ENCODE measurements at regions not wholly inside any gene's neighbourhood (a gene's known extent, or its start where the extent isn't known, plus 50 kb on each side); places are given as distances from the start of the nearest gene placed in this dataset.

- H3K27ac Mint-ChIP-seq, result no peak overlapping the region
- no peak overlapping the region for H3K4me3 Mint-ChIP-seq
- no peak for DNase-seq
- no peak for ATAC-seq (replicated peaks in 1 of 2)
- H3K4me1 Mint-ChIP-seq (ENCODE audit: low read depth), result peaks cover 8% of the 10 kb centered on the region
- no peaks in the 10 kb centered on the region for H3K36me3 Mint-ChIP-seq (ENCODE audit: insufficient read depth in 2 of 2)
- H3K9me3 Mint-ChIP-seq, result no peaks in the 10 kb centered on the region
- H3K27me3 Mint-ChIP-seq (ENCODE audit: low read depth), result peaks cover 21% of the 10 kb centered on the region
Measured at GRCh38 chr10:91051829-91052228, 130.9 kb upstream of the ANKRD1 start.

DNA sequence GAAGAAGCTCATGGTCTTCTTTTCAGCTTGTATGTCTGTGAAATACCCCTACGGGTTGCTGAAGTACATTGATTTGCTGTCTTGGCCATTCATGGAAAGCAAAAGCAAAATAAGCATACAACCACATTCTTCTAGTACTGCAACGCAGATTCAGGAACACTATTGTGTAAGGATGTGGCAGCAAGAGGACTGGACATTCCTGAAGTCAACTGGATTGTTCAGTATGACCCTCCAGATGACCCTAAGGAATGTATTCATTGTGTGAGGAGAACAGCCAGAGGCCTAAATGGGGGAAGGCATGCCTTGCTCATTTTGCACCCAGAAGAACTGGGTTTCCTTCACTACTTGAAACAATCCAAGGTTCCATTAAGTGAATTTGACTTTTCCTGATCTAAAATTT, 133.4 kb upstream of the ANKRD1 start:
- Mint-ChIP-seq H3K27me3 (ENCODE audit: low read depth) (peaks cover 20% of the 10 kb centered on the region), H3K36me3 (ENCODE audit: insufficient read depth in 2 of 2) (no peaks in the 10 kb centered on the region), H3K9me3 (no peaks in the 10 kb centered on the region), H3K4me3 (no peak overlapping the region), H3K4me1 (ENCODE audit: low read depth) (no peaks in the 10 kb centered on the region), H3K27ac (no peak overlapping the region)
- no peak for DNase-seq
- no peak for ATAC-seq (replicated peaks in 1 of 2)

DNA sequence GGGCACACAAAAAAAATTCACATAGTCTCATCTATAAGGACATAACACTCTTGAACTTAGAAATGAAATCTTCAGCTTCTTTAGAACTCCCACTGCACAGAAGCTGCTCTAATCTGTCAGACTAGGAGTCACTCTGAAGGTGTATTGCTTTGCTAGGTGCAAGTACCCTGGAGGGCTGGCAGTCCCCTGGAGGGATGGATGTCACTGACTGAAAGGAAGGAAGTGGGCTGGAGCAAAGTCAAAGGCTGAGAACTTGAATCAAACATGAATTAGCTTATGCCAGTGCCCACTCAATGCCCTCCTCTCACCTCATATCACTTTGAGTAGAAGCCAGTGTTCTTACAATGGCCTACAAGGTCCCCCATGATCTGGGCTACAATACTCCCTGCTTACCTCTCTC, 140.3 kb upstream of the ANKRD1 start:
- no peaks in the 10 kb centered on the region for H3K36me3 Mint-ChIP-seq (ENCODE audit: insufficient read depth in 2 of 2)
- no peak overlapping the region for H3K4me3 Mint-ChIP-seq
- no peak for ATAC-seq (replicated peaks in 1 of 2)
- H3K9me3 Mint-ChIP-seq, result no peaks in the 10 kb centered on the region
- DNase-seq, result no peak
- no peaks in the 10 kb centered on the region for H3K4me1 Mint-ChIP-seq (ENCODE audit: low read depth)
- H3K27me3 Mint-ChIP-seq (ENCODE audit: low read depth), result no peaks in the 10 kb centered on the region
- no peak overlapping the region for H3K27ac Mint-ChIP-seq

GRCh38 chr10:91061608-91062007, 140.7 kb upstream of the ANKRD1 start:
- ATAC-seq (replicated peaks in 1 of 2), result no peak
- H3K4me3 Mint-ChIP-seq, result no peak overlapping the region
- DNase-seq, result no peak
- no peak overlapping the region for H3K27ac Mint-ChIP-seq
- no peaks in the 10 kb centered on the region for H3K36me3 Mint-ChIP-seq (ENCODE audit: insufficient read depth in 2 of 2)
- no peaks in the 10 kb centered on the region for H3K4me1 Mint-ChIP-seq (ENCODE audit: low read depth)
- no peaks in the 10 kb centered on the region for H3K9me3 Mint-ChIP-seq
- no peaks in the 10 kb centered on the region for H3K27me3 Mint-ChIP-seq (ENCODE audit: low read depth)

GRCh38 chr10:91062091-91062490, 141.2 kb upstream of the ANKRD1 start:
- H3K4me1 Mint-ChIP-seq (ENCODE audit: low read depth), result no peaks in the 10 kb centered on the region
- ATAC-seq (replicated peaks in 1 of 2) (no peak), DNase-seq (no peak)
- H3K27me3 Mint-ChIP-seq (ENCODE audit: low read depth), result no peaks in the 10 kb centered on the region
- no peaks in the 10 kb centered on the region for H3K36me3 Mint-ChIP-seq (ENCODE audit: insufficient read depth in 2 of 2)
- no peaks in the 10 kb centered on the region for H3K9me3 Mint-ChIP-seq
- H3K4me3 Mint-ChIP-seq, result no peak overlapping the region
- no peak overlapping the region for H3K27ac Mint-ChIP-seq

DNA sequence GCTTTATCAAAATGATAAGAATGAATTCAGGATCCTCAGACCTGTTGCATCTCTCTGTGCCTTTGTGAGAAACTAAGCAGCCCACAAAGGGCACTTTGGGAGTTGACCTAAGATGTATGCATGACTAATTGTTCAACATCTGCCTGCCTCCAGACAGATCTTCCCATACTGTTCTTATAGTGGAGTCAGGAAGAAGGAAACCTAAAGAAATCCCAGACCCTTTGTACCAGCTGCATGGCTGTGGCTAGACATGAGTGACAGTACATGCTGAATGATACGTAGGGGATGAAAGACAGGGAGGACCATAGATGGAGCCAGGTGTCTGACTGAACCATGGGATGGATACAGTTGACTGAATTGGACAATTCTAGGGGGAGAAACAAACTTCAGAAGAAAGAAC, 148.7 kb upstream of the PCGF5 start:
- Mint-ChIP-seq H3K4me1 (ENCODE audit: low read depth) (no peaks in the 10 kb centered on the region), H3K4me3 (no peak overlapping the region), H3K27me3 (ENCODE audit: low read depth) (peaks cover 11% of the 10 kb centered on the region), H3K9me3 (no peaks in the 10 kb centered on the region), H3K27ac (no peak overlapping the region), H3K36me3 (ENCODE audit: insufficient read depth in 2 of 2) (no peaks in the 10 kb centered on the region)
- ATAC-seq (replicated peaks in 1 of 2) (no peak), DNase-seq (no peak)

DNA sequence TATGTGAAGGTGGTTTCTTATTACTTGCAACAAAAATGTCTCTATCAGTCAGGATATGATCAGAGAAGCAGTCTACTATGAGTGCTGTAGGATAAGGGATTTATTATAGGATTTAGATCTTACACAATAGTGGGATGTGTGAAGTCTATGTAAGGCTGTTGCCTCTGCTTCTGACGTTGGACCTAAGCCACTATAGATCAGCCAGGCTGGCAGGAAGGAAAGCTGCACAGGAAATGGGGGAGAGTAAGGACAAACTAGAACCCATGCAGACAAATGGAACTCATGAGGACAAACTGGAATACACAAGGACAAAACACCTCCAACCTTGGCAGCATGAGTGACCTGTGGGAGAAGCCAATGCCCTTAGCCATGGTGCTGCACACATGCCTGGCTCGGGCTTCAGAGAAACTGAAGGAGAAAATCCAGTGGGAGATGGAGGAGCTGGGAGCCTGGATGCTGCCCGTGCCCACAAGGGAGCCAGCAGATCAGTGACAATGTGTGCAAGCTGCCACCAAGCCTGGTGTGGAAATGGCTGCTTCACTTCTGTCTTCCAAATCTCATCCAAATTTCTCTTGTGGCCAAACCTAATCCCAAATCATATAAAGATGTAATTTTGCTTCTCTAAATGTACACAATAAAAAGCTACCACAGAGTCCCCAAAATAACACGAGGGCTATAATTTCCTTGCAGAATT, 147.0 kb upstream of the PCGF5 start:
- Mint-ChIP-seq H3K36me3 (ENCODE audit: insufficient read depth in 2 of 2) (no peaks in the 10 kb centered on the region), H3K4me1 (ENCODE audit: low read depth) (no peaks in the 10 kb centered on the region), H3K4me3 (no peak overlapping the region), H3K27me3 (ENCODE audit: low read depth) (peaks cover 15% of the 10 kb centered on the region), H3K9me3 (no peaks in the 10 kb centered on the region), H3K27ac (no peak overlapping the region)
- DNase-seq, result no peak
- no peak for ATAC-seq (replicated peaks in 1 of 2)

GRCh38 chr10:91076991-91077548, 143.4 kb upstream of the PCGF5 start:
- Mint-ChIP-seq H3K27ac (no peak overlapping the region), H3K36me3 (ENCODE audit: insufficient read depth in 2 of 2) (no peaks in the 10 kb centered on the region), H3K4me1 (ENCODE audit: low read depth) (no peaks in the 10 kb centered on the region), H3K4me3 (no peak overlapping the region), H3K9me3 (no peaks in the 10 kb centered on the region), H3K27me3 (ENCODE audit: low read depth) (peaks cover 18% of the 10 kb centered on the region)
- ATAC-seq (replicated peaks in 1 of 2) (no peak), DNase-seq (no peak)

DNA sequence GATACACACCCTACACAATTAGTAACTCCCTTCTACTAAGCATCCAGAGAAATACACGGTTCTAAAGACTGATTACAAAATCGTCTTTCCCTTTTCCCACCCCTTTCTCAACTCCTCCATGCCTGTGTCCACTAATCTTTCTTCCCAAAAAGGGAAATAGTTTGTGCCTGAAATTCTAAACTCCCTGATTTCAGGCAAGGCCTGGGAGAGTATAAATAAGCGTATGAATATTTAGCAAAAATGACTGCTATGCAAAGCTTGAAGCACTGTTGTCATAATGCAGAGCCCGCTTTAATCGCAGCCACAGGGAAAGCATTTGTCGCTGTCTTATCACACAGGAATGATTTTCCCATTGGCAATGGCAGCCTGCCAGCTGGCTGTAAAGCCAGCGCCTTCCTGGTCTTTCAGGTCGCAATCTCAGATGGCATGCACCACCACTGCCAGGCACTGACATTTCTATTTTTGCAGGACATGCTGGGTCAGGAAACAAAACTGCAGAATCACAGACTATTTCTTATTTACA, 142.9 kb upstream of the PCGF5 start:
- Mint-ChIP-seq H3K27ac (no peak overlapping the region), H3K27me3 (ENCODE audit: low read depth) (peaks cover 14% of the 10 kb centered on the region), H3K9me3 (no peaks in the 10 kb centered on the region), H3K4me3 (no peak overlapping the region), H3K36me3 (ENCODE audit: insufficient read depth in 2 of 2) (no peaks in the 10 kb centered on the region), H3K4me1 (ENCODE audit: low read depth) (no peaks in the 10 kb centered on the region)
- ATAC-seq (replicated peaks in 1 of 2), result no peak
- DNase-seq, result no peak

DNA sequence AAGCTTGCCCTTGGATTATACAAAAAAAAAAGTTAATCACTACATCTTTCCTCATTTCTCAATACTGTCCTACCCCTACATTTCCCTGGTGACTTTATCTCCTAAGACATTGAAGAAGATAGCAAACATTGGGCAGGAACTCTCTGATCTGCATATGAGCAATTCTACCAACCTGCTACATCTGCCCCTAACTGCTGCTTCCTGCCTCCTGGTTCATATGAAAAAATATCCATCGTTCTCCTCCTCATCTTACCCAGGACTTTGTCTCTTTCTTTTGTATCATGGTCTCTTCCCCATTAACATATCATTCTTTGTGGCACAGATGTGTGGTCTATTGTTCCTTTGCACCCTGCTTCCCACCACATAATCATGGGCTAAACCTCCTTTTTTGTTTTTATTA, 139.7 kb upstream of the PCGF5 start:
- Mint-ChIP-seq H3K27me3 (ENCODE audit: low read depth) (peaks cover 14% of the 10 kb centered on the region), H3K27ac (no peak overlapping the region), H3K4me3 (no peak overlapping the region), H3K9me3 (no peaks in the 10 kb centered on the region), H3K36me3 (ENCODE audit: insufficient read depth in 2 of 2) (no peaks in the 10 kb centered on the region), H3K4me1 (ENCODE audit: low read depth) (no peaks in the 10 kb centered on the region)
- no peak for ATAC-seq (replicated peaks in 1 of 2)
- DNase-seq, result no peak

GRCh38 chr10:91082447-91082846, 138.0 kb upstream of the PCGF5 start:
- Mint-ChIP-seq H3K4me1 (ENCODE audit: low read depth) (no peaks in the 10 kb centered on the region), H3K4me3 (no peak overlapping the region), H3K27ac (no peak overlapping the region), H3K36me3 (ENCODE audit: insufficient read depth in 2 of 2) (no peaks in the 10 kb centered on the region), H3K9me3 (no peaks in the 10 kb centered on the region), H3K27me3 (ENCODE audit: low read depth) (peaks cover 14% of the 10 kb centered on the region)
- no peak for ATAC-seq (replicated peaks in 1 of 2)
- no peak for DNase-seq

- Mint-ChIP-seq H3K4me3 (no peak overlapping the region), H3K27me3 (ENCODE audit: low read depth) (no peaks in the 10 kb centered on the region), H3K36me3 (ENCODE audit: insufficient read depth in 2 of 2) (peaks cover 0 to 2% of the 10 kb centered on the region in 2 donors), H3K9me3 (no peaks in the 10 kb centered on the region), H3K4me1 (ENCODE audit: low read depth) (no peaks in the 10 kb centered on the region), H3K27ac (no peak overlapping the region)
- ATAC-seq (replicated peaks in 1 of 2) (no peak), DNase-seq (peak in 1 of 2 donors; percentile 2)
Measured at GRCh38 chr10:91088300-91089140, 131.9 kb upstream of the PCGF5 start.

- Mint-ChIP-seq H3K4me3 (no peak overlapping the region), H3K36me3 (ENCODE audit: insufficient read depth in 2 of 2) (peaks cover 10 to 22% of the 10 kb centered on the region in 2 donors), H3K4me1 (ENCODE audit: low read depth) (peaks cover 11% of the 10 kb centered on the region), H3K27ac (no peak overlapping the region), H3K9me3 (peaks cover 3 to 12% of the 10 kb centered on the region in 2 donors), H3K27me3 (ENCODE audit: low read depth) (no peaks in the 10 kb centered on the region)
- DNase-seq (no peak), ATAC-seq (replicated peaks in 1 of 2) (no peak)
Measured at GRCh38 chr10:91090761-91091529, 129.5 kb upstream of the PCGF5 start.

All from activated T-cell treated with anti-CD3 and anti-CD28 coated beads, Interleukin-2, amount 50 U/mL, for 72 hours (primary cell).